ENCODE measurements at regions not wholly inside any gene's neighbourhood (a gene's known extent, or its start where the extent isn't known, plus 50 kb on each side); places are given as distances from the start of the nearest gene placed in this dataset.

DNA sequence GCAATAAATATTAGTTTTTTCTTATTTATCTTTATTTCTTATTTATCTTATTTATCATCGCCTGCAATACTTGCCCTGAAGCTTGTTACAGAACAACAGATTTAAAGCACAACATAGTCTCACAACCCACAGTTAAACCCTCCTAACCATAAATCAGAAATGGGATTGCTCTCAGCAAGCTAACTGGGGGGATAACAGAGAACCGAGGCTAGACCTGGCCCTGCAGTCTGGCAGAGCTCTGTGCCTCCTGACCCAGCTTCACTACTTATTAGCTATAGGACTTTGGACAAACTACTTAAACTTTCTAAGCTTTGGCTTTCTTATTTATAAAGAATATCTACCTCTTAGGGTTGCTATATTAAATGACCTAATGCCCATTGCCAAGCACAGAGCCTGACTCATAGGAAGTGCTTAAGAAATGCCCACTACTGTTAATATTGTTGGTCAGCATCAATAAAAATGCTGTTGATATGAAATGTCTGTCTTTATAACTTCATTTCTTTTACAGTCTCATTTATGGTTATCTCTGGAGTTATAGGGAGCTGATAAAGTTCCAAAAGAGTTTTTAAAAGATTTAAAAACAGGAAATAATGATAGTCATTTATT lies 87.9 kb upstream of the BEND6 start:
- Histone ChIP-seq H3K9me3 (ENCODE audit: control extremely low read depth in 1 of 3, control insufficient read depth in 2 of 3, insufficient read depth in 1 of 3, low read length in 2 of 3) (no peaks in the 10 kb centered on the region), H3K79me2 (ENCODE audit: control insufficient read depth, insufficient read depth, low read length) (no peaks in the 10 kb centered on the region), H4K20me1 (ENCODE audit: control insufficient read depth, insufficient read depth, low read length, poor library complexity, severe bottlenecking) (no peaks in the 10 kb centered on the region), H3K36me3 (replicated peaks in 1 of 2; ENCODE audit: control extremely low read depth in 1 of 2, control insufficient read depth in 1 of 2, extremely low read depth in 1 of 2, insufficient read depth in 2 of 2, low read length in 1 of 2) (no peaks in the 10 kb centered on the region), H3K4me1 (ENCODE audit: control insufficient read depth in 2 of 2, insufficient read depth in 2 of 2, low read length in 2 of 2) (no peaks in the 10 kb centered on the region), H3K4me2 (replicated peaks; ENCODE audit: low read depth, low read length, poor library complexity, severe bottlenecking) (no peak overlapping the region), H2AFZ (ENCODE audit: insufficient read depth, low read depth, low read length, poor library complexity, severe bottlenecking) (no peak overlapping the region), H3K27me3 (replicated peaks in 1 of 4; ENCODE audit: control extremely low read depth in 1 of 4, control insufficient read depth in 3 of 4, insufficient read depth in 4 of 4, low read length in 3 of 4) (no peaks in the 10 kb centered on the region), H3K27ac (ENCODE audit: low read length in 2 of 2) (no peak overlapping the region), H3K4me3 (ENCODE audit: control extremely low read depth in 1 of 5, extremely low read depth in 1 of 5, insufficient read depth in 1 of 5, low read depth in 2 of 5, low read length in 4 of 5) (no peak overlapping the region), H3K9ac (ENCODE audit: low read length) (no peak overlapping the region)
- intact Hi-C loops (cut with micrococcal nuclease), result no loop called here
- no peak for DNase-seq
- POLR2A ChIA-PET, result no interaction called here
- Mint-ChIP-seq H3K27ac (no peak overlapping the region), H3K4me1 (no peaks in the 10 kb centered on the region), H3K27me3 (peaks cover 32% of the 10 kb centered on the region), H3K9me3 (ENCODE audit: insufficient read depth) (no peaks in the 10 kb centered on the region), H3K4me3 (no peak overlapping the region)
- WGBS (ENCODE audit: insufficient coverage), result 100% methylated on average over 2 of the region's 2 CpGs
- CTCF ChIA-PET, result no interaction called here
- no peak for TF ChIP-seq EZH2 (IDR thresholded peaks at IDR 0.05; ENCODE audit: borderline replicate concordance, insufficient read depth, low read depth, low read length, poor library complexity, severe bottlenecking)
- TF ChIP-seq, protein P1, sequence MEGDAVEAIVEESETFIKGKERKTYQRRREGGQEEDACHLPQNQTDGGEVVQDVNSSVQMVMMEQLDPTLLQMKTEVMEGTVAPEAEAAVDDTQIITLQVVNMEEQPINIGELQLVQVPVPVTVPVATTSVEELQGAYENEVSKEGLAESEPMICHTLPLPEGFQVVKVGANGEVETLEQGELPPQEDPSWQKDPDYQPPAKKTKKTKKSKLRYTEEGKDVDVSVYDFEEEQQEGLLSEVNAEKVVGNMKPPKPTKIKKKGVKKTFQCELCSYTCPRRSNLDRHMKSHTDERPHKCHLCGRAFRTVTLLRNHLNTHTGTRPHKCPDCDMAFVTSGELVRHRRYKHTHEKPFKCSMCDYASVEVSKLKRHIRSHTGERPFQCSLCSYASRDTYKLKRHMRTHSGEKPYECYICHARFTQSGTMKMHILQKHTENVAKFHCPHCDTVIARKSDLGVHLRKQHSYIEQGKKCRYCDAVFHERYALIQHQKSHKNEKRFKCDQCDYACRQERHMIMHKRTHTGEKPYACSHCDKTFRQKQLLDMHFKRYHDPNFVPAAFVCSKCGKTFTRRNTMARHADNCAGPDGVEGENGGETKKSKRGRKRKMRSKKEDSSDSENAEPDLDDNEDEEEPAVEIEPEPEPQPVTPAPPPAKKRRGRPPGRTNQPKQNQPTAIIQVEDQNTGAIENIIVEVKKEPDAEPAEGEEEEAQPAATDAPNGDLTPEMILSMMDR (IDR thresholded peaks at IDR 0.05), result no peak
- no peak for ATAC-seq (ENCODE audit: low read depth)

- Histone ChIP-seq H3K4me1 (ENCODE audit: control insufficient read depth in 2 of 2, insufficient read depth in 2 of 2, low read length in 2 of 2) (no peaks in the 10 kb centered on the region), H3K4me3 (ENCODE audit: control extremely low read depth in 1 of 5, extremely low read depth in 1 of 5, insufficient read depth in 1 of 5, low read depth in 2 of 5, low read length in 4 of 5) (no peak overlapping the region), H3K36me3 (replicated peaks in 1 of 2; ENCODE audit: control extremely low read depth in 1 of 2, control insufficient read depth in 1 of 2, extremely low read depth in 1 of 2, insufficient read depth in 2 of 2, low read length in 1 of 2) (no peaks in the 10 kb centered on the region), H3K4me2 (replicated peaks; ENCODE audit: low read depth, low read length, poor library complexity, severe bottlenecking) (no peak overlapping the region), H3K9ac (ENCODE audit: low read length) (no peak overlapping the region), H3K27me3 (replicated peaks in 1 of 4; ENCODE audit: control extremely low read depth in 1 of 4, control insufficient read depth in 3 of 4, insufficient read depth in 4 of 4, low read length in 3 of 4) (no peaks in the 10 kb centered on the region), H3K27ac (ENCODE audit: low read length in 2 of 2) (no peak overlapping the region), H4K20me1 (ENCODE audit: control insufficient read depth, insufficient read depth, low read length, poor library complexity, severe bottlenecking) (no peaks in the 10 kb centered on the region), H3K9me3 (ENCODE audit: control extremely low read depth in 1 of 3, control insufficient read depth in 2 of 3, insufficient read depth in 1 of 3, low read length in 2 of 3) (no peaks in the 10 kb centered on the region), H2AFZ (ENCODE audit: insufficient read depth, low read depth, low read length, poor library complexity, severe bottlenecking) (no peak overlapping the region), H3K79me2 (ENCODE audit: control insufficient read depth, insufficient read depth, low read length) (no peaks in the 10 kb centered on the region)
- ATAC-seq (ENCODE audit: low read depth) (no peak), DNase-seq (no peak)
- ChIA-PET POLR2A (no interaction called here), CTCF (no interaction called here)
- Mint-ChIP-seq H3K27ac (no peak overlapping the region), H3K27me3 (peaks cover 36% of the 10 kb centered on the region), H3K9me3 (ENCODE audit: insufficient read depth) (no peaks in the 10 kb centered on the region), H3K4me1 (no peaks in the 10 kb centered on the region), H3K4me3 (no peak overlapping the region)
- TF ChIP-seq, protein P1 (IDR thresholded peaks at IDR 0.05), result no peak
- no peak for TF ChIP-seq EZH2 (IDR thresholded peaks at IDR 0.05; ENCODE audit: borderline replicate concordance, insufficient read depth, low read depth, low read length, poor library complexity, severe bottlenecking)
- WGBS (ENCODE audit: insufficient coverage), result no CpG with 5 or more reads among the region's 1 CpG
- intact Hi-C loops (cut with micrococcal nuclease), result no loop called here
Observed at GRCh38 chr6:56865081-56865875, 89.6 kb upstream of the BEND6 start.

All from B cell (primary cell).